Naive B cell (primary cell): ENCODE measurements at regions not wholly inside any gene's neighbourhood (a gene's known extent, or its start where the extent isn't known, plus 50 kb on each side); places are given as distances from the start of the nearest gene placed in this dataset.

ENCODE experiments used
- ATAC-seq, 2 donors: fragments of 150-1000 bp; cut with Tn5 transposase; 2 replicates each; pipeline ENCODE4 v1.10.0; 2021; ENCODE audit warnings: low read depth in 2 of 2, mild to moderate bottlenecking in 2 of 2, moderate library complexity in 2 of 2
- DNase-seq: peaks from one replicate; pipeline ENCODE4 v3.0.0; 2022
- H3K27ac Mint-ChIP-seq, 6 donors: one replicate each; pipeline ENCODE4 v1.8.0; 2020 to 2022; ENCODE audit warnings: mild to moderate bottlenecking in 6 of 6, mixed read lengths in 6 of 6, moderate library complexity in 5 of 6, inconsistent platforms in 2 of 6
- H3K27me3 Mint-ChIP-seq, 3 donors: one replicate each; pipeline ENCODE4 v1.8.0; 2021 to 2022; ENCODE audit warnings: mixed read lengths in 3 of 3, mild to moderate bottlenecking in 1 of 3
- H3K36me3 Mint-ChIP-seq, 2 donors: one replicate each; pipeline ENCODE4 v1.8.0; 2020 to 2022; ENCODE audit warnings: mixed read lengths in 2 of 2, inconsistent platforms in 1 of 2, mild to moderate bottlenecking in 1 of 2
- H3K4me1 Mint-ChIP-seq, 3 donors: one replicate each; pipeline ENCODE4 v1.8.0; 2020 to 2022; ENCODE audit warnings: mixed read lengths in 3 of 3, inconsistent platforms in 1 of 3, mild to moderate bottlenecking in 1 of 3, moderate library complexity in 1 of 3
- H3K4me3 Mint-ChIP-seq, 8 donors: one replicate each; pipeline ENCODE4 v1.8.0; 2020 to 2022; ENCODE audit warnings: mild to moderate bottlenecking in 8 of 8, mixed read lengths in 8 of 8, moderate library complexity in 8 of 8, inconsistent platforms in 2 of 8
- H3K9me3 Mint-ChIP-seq, 7 donors: one replicate each; pipeline ENCODE4 v1.8.0; 2020 to 2022; ENCODE audit warnings: mixed read lengths in 7 of 7, mild to moderate bottlenecking in 5 of 7, inconsistent platforms in 2 of 7, moderate library complexity in 1 of 7

DNA sequence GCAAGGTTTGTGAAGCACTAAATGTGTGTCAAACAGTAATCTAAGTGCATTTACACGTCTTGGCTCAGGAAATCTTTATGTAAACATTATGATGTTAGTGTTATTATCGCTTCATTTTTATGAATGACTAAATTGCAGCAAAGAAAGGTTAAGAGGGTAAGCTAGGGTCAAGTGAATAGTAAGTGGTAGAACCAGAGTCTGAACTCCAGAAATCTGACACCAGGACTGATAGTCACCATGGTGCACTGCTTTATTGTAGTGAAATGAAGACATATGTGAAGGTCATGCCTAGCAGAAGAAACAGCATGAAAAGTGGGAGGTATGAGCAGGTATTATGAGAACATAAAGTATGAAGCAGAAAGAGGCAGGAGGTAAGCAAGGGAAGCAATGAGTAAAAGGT lies 368.7 kb upstream of the TENM4 start:
- no peaks in the 10 kb centered on the region for H3K4me1 Mint-ChIP-seq
- peaks cover 0 to 14% (median 4%) of the 10 kb centered on the region in 7 donors for H3K9me3 Mint-ChIP-seq
- ATAC-seq (no peak), DNase-seq (no peak)
- no peaks in the 10 kb centered on the region for H3K36me3 Mint-ChIP-seq
- no peak overlapping the region for H3K4me3 Mint-ChIP-seq
- H3K27ac Mint-ChIP-seq, result no peak overlapping the region
- H3K27me3 Mint-ChIP-seq, result no peaks in the 10 kb centered on the region

DNA sequence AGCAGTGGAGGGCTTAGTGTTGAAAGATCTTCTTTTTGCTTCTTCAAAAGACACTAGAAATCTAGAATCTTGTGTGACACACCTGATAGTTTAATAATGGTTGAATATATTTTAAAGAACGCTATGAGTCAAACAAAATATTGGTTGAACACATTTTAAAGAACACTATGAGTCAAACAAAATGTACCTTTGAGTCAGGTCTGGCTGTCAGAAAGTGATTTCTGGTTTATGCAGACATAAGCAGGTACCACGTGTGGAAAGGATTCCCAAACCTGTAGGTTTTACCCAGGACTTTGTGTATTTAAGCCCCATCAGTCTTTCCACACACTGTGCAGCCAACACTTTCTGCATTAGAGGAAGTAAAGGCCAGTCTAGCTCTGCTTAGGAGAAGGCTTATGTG lies 366.7 kb upstream of the TENM4 start:
- no peak for DNase-seq
- Mint-ChIP-seq H3K4me3 (no peak overlapping the region), H3K36me3 (no peaks in the 10 kb centered on the region), H3K9me3 (peaks cover 0 to 28% (median 8%) of the 10 kb centered on the region in 7 donors), H3K4me1 (no peaks in the 10 kb centered on the region), H3K27ac (no peak overlapping the region), H3K27me3 (no peaks in the 10 kb centered on the region)
- no peak for ATAC-seq

DNA sequence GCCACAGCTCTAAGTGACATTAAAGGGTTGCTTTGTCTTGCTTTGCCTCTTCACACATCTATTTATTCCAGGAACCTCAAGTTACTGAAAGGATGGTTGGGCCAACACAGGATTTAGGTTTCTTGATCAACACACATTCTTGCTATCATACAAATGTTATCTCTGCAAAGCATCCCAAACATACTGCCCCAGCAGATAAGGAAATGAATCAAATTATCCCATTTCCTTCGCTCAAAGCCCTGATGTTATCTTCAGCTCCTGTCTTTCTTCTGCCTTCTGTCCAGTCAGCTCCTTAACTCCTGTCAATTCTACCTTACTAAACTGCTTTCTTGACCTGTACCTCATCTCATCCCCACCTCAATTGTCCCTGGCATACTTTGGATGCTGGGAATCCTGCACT lies 355.9 kb upstream of the TENM4 start:
- DNase-seq (no peak), ATAC-seq (no peak)
- H3K27me3 Mint-ChIP-seq, result no peaks in the 10 kb centered on the region
- H3K4me1 Mint-ChIP-seq, result no peaks in the 10 kb centered on the region
- no peak overlapping the region for H3K4me3 Mint-ChIP-seq
- no peaks in the 10 kb centered on the region for H3K36me3 Mint-ChIP-seq
- H3K27ac Mint-ChIP-seq, result no peak overlapping the region
- peaks cover 0 to 27% (median 8%) of the 10 kb centered on the region in 7 donors for H3K9me3 Mint-ChIP-seq

DNA sequence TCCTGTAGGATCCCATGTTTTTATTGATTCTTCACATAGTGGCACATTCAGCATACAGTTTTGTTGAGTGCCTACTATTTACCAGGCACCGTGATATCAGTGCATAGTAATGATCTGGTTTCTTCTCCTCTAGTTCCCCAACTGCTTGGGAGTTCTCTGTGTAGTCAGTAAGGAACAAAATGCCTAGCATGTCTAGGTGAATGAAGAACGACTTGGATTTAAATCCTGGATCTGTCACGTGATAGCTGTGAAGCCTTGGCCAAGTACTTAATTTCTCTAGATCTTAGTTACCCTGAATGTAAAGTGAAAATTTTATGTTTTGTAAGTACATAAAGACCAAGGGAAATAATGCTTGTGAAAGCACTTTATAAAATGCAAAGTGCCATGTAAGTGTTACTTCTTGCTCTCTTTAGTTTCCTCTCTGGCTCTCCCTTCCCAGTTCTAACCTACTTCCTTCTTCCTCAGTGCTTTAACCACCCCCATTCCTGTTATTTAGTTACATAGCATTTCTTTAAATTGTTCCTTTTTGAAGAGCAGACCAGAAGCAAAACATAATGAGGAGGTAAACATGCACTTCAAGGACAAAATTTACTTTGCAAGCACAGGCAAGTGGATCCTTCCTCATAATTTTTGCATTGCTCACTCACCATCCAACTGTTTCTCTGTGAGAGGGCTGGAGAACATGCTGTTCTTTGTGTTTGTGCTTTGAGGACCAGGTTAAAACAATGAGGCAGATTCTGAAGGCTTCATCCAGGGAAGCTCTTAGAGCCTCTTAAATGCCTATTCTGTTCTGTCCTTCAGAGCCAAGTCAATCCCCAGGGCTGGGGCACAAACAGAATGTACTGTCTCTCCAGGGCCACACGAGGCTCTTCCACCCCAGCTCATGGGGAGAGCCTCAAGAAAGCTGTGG lies 353.9 kb upstream of the TENM4 start:
- no peak overlapping the region for H3K27ac Mint-ChIP-seq
- no peaks in the 10 kb centered on the region for H3K36me3 Mint-ChIP-seq
- H3K4me3 Mint-ChIP-seq, result no peak overlapping the region
- DNase-seq (no peak), ATAC-seq (no peak)
- H3K27me3 Mint-ChIP-seq, result no peaks in the 10 kb centered on the region
- H3K4me1 Mint-ChIP-seq, result no peaks in the 10 kb centered on the region
- peaks cover 0 to 26% (median 9%) of the 10 kb centered on the region in 7 donors for H3K9me3 Mint-ChIP-seq

DNA sequence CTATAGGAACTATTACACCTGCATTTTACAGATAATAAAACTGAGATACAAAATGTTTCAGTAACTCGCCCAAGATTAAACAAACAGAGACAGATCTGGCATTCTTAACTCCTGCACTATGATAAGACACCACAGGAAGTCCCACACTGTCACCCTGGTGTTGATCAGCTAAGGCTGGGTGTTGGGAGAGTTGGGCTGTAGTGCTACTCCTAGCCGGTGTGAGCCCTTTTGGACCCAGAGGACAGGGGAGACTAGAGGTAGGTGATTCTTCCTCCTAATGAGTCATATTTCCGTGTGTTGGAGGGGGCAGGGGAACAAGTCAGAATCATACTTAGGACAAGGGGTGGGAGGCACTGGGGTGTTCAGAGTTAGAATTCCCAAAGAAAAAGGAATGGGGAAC lies 353.2 kb upstream of the TENM4 start:
- H3K4me3 Mint-ChIP-seq, result no peak overlapping the region
- no peaks in the 10 kb centered on the region for H3K36me3 Mint-ChIP-seq
- ATAC-seq (no peak), DNase-seq (no peak)
- no peaks in the 10 kb centered on the region for H3K4me1 Mint-ChIP-seq
- H3K27ac Mint-ChIP-seq, result no peak overlapping the region
- no peaks in the 10 kb centered on the region for H3K27me3 Mint-ChIP-seq
- H3K9me3 Mint-ChIP-seq, result peaks cover 0 to 26% (median 9%) of the 10 kb centered on the region in 7 donors

DNA sequence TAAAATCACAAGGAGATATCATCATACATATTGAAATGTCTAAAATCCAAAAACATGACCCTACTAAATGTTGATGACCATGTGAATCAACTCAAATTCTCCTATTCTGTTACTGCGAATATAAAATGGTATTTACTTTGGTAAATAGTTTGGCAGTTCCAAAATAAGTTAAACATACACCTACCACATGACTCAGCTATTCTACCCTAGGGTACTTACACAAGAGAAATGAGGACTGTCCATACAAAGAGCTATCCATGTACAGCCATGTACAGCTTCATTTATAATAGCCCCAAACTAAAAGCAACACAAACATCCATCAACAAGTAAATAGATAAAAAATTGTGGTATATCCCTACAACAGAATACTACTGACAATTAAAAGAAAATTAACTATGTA lies 346.1 kb upstream of the TENM4 start:
- Mint-ChIP-seq H3K4me3 (no peak overlapping the region), H3K27ac (no peak overlapping the region), H3K9me3 (peaks cover 0 to 11% (median 5%) of the 10 kb centered on the region in 7 donors), H3K27me3 (no peaks in the 10 kb centered on the region), H3K4me1 (no peaks in the 10 kb centered on the region), H3K36me3 (no peaks in the 10 kb centered on the region)
- DNase-seq (no peak), ATAC-seq (no peak)

DNA sequence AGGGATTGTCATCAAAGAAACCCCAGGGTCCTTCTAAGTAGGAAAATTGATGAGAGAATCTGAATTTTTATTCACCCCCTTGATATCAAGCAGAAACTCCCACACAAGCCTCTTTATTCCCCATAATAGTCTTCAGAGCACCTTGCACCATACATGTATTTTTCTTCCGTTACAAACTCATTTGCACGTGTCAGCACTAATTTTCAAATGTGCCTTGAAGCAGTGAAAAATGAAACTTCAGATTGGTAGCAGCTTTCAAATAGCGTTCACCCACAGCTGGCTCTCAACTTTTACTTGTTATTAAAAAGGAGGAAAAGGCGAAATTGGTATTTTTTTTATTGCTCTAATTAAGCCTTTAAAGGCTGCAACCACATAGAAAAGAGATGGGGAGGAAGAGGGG lies 343.0 kb upstream of the TENM4 start:
- no peak for ATAC-seq
- H3K4me1 Mint-ChIP-seq, result no peaks in the 10 kb centered on the region
- no peaks in the 10 kb centered on the region for H3K27me3 Mint-ChIP-seq
- H3K36me3 Mint-ChIP-seq, result no peaks in the 10 kb centered on the region
- H3K27ac Mint-ChIP-seq, result no peak overlapping the region
- no peak overlapping the region for H3K4me3 Mint-ChIP-seq
- H3K9me3 Mint-ChIP-seq, result peaks cover 0 to 8% (median 0%) of the 10 kb centered on the region in 7 donors
- no peak for DNase-seq

DNA sequence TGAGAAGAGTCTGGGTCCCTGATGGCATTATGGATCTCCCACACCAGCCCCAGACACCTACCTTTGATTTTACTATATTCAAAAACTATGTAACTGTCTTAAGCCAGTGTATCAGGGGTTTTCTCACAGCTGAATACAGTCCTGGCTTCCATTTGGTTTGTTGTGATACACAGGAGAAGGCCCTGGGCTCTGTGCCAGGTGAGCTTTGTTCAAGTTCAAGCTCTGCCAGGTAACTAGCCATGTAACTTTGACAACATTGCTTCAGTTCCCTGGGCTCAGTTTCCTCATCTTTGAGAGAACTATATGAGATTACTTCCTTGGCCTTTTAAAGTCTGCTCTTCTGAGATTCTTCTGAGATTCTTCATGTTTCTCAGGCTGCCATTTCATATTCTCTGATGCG lies 327.5 kb upstream of the TENM4 start:
- Mint-ChIP-seq H3K4me1 (no peaks in the 10 kb centered on the region), H3K4me3 (no peak overlapping the region), H3K36me3 (peaks cover 0 to 5% of the 10 kb centered on the region in 2 donors), H3K9me3 (peaks cover 0 to 10% (median 3%) of the 10 kb centered on the region in 7 donors), H3K27ac (no peak overlapping the region), H3K27me3 (no peaks in the 10 kb centered on the region)
- no peak for DNase-seq
- no peak for ATAC-seq

DNA sequence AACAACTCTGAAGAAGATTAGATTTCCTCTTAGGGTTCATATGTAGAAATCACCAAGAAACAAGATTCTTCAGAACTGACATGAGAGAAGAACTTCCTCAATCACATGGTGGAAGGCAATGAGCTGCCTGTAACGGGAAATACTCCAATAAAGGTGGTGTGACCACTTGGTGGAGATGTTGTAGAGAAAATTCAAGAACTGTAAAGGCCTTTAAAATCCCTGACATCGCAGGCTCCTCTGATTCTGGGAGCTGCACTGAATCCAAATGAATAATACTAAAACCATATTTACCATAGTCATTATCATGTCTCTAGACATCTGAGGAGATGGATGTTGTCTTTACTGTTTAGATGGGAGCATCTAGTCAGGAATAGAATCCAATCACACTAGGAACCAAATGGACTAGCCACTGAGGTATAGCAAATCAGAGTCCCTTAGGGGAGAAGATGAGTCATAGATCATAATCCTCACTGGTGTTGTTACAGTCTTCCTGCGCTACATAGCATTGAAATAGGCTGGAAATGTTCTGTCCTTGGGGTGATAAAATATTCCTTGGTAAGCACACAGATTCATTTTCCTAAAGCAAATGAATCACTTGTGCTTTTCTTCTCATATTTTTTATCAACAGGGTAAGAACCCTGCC lies 321.6 kb upstream of the TENM4 start:
- Mint-ChIP-seq H3K4me3 (no peak overlapping the region), H3K27me3 (peaks cover 0 to 3% (median 0%) of the 10 kb centered on the region in 3 donors), H3K4me1 (no peaks in the 10 kb centered on the region), H3K9me3 (peaks cover 0 to 12% (median 0%) of the 10 kb centered on the region in 7 donors), H3K27ac (no peak overlapping the region), H3K36me3 (no peaks in the 10 kb centered on the region)
- DNase-seq (no peak), ATAC-seq (no peak)

DNA sequence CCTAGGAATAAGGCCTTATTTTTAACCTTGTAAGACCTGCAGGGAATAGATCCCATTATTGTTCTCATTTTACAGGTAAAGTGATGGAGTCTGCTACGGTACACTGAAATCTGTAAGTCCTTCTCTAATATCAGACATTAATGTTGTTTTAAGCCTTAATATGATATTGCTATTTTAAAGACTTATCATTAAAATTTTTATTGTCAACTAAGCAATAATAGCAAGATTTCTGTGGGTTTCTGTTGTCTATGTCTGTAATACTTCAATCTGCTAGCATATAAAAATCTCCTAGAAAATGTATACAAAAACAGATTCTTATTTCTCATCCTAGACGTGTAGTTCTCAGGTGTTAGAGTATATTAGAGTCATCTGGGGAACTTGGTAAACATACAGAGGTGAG lies 317.5 kb upstream of the TENM4 start:
- H3K4me3 Mint-ChIP-seq, result no peak overlapping the region
- no peaks in the 10 kb centered on the region for H3K36me3 Mint-ChIP-seq
- no peak overlapping the region for H3K27ac Mint-ChIP-seq
- H3K27me3 Mint-ChIP-seq, result peaks cover 0 to 3% (median 0%) of the 10 kb centered on the region in 3 donors
- peaks cover 0 to 11% (median 0%) of the 10 kb centered on the region in 7 donors for H3K9me3 Mint-ChIP-seq
- no peaks in the 10 kb centered on the region for H3K4me1 Mint-ChIP-seq
- ATAC-seq, result no peak
- no peak for DNase-seq

DNA sequence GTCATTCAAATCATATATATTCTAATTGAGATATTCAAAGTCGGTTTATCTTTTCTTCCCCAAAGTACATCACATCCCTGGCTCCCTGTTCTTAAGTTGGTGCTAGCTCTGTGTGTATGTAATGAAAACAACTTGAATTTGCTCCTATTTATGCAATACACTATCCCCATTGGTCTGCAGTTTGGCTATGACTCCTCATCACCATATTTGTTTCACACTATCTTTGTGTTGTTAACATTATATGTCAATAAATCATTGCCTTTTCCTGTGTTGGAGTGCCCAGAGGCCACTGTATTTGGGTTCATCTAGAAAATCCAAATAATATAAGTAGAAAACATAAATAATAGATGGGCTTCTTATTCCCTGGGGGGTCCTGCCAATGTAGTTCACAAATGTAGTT lies 306.6 kb upstream of the TENM4 start:
- no peak for ATAC-seq
- no peaks in the 10 kb centered on the region for H3K4me1 Mint-ChIP-seq

DNA sequence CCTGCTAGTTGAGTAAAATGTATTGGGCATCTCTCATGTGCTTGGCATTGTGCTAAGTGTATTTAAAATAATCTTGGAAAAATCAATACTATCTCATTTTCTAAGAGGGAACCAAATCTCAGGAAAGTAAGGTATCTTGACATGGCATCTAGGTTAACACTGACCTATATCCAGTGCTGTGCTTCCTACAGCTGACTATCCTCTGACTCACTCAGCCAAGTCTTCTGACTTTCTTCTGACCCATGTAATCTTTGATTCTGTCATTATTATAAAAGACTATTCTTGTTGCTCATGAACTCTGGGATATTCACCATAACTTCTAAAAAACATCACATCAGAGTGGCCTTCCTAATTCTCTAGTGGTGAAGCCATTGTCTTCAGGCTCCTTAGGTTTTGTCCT lies 304.1 kb upstream of the TENM4 start:
- H3K27me3 Mint-ChIP-seq, result no peaks in the 10 kb centered on the region
- H3K4me3 Mint-ChIP-seq, result no peak overlapping the region
- no peaks in the 10 kb centered on the region for H3K36me3 Mint-ChIP-seq
- H3K4me1 Mint-ChIP-seq, result no peaks in the 10 kb centered on the region
- DNase-seq, result no peak
- H3K9me3 Mint-ChIP-seq, result peaks cover 0 to 9% (median 2%) of the 10 kb centered on the region in 7 donors
- no peak for ATAC-seq
- H3K27ac Mint-ChIP-seq, result no peak overlapping the region

More for the DNA sequence above, 306.6 kb upstream of the TENM4 start:
- Mint-ChIP-seq H3K9me3 (peaks cover 0 to 9% (median 2%) of the 10 kb centered on the region in 7 donors), H3K27ac (no peak overlapping the region), H3K36me3 (no peaks in the 10 kb centered on the region), H3K4me3 (no peak overlapping the region), H3K27me3 (no peaks in the 10 kb centered on the region)
- no peak for DNase-seq

DNA sequence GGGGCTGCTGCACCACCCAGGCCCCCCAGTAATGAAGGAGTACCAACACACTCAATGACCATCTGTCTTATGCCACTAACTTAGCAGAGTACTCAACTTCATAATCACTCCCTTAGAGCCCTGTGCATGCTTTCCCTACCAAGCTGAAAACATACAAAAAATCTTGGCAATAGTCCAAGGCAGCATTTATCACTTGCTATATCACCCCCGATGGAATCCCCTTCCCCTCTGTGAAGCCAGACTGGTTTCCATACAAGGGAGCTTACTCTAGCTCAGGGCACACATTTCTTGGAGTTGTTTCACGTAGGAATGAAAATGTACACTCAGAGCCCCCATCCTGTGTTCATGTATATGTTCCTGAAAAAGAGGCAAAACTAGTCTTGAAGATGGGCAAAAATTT lies 301.3 kb upstream of the TENM4 start:
- H3K27me3 Mint-ChIP-seq, result no peaks in the 10 kb centered on the region
- ATAC-seq (no peak), DNase-seq (no peak)
- H3K4me3 Mint-ChIP-seq, result no peak overlapping the region
- H3K4me1 Mint-ChIP-seq, result no peaks in the 10 kb centered on the region
- H3K9me3 Mint-ChIP-seq, result peaks cover 0 to 11% (median 4%) of the 10 kb centered on the region in 7 donors
- H3K36me3 Mint-ChIP-seq, result no peaks in the 10 kb centered on the region
- H3K27ac Mint-ChIP-seq, result no peak overlapping the region

DNA sequence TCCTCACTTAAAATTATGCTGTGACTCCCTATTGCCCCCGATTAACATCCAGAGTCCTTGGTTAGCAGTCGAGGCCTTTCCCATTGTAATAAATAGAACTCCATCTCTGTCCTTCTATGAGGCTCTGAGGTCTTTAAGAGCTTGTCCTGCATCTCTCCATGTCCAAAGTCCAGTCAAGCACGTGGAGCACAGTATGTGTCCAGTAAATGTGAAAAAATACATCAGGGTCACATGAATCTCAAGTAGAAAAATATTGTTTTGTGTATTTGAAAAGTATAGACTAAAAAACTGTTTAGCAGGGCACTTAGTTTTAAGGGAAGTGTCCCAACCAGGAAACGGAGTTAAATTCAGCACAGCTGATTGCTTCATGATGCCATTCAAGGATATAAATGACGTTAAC lies 298.8 kb upstream of the TENM4 start:
- Mint-ChIP-seq H3K4me1 (no peaks in the 10 kb centered on the region), H3K9me3 (peaks cover 0 to 11% (median 4%) of the 10 kb centered on the region in 7 donors), H3K27ac (no peak overlapping the region), H3K4me3 (no peak overlapping the region), H3K27me3 (no peaks in the 10 kb centered on the region), H3K36me3 (no peaks in the 10 kb centered on the region)
- DNase-seq, result no peak
- no peak for ATAC-seq
